ENCODE measurements at regions not wholly inside any gene's neighbourhood (a gene's known extent, or its start where the extent isn't known, plus 50 kb on each side); places are given as distances from the start of the nearest gene placed in this dataset.
"Not testable (repeated sequence)": the region's sequence is repeated elsewhere in the genome, so short reads cannot be mapped to it uniquely, and the experiment has no call there.

- not testable (repeated sequence) for DNase-seq
Measured at GRCh38 chrX:71822314-71822713, 59.2 kb downstream of the CXorf49B start.

GRCh38 chrX:71823391-71824057, 60.4 kb downstream of the CXorf49B start:
- DNase-seq: no peak

- no peak for DNase-seq
Measured at GRCh38 chrX:71828086-71828485, 64.9 kb downstream of the CXorf49B start.

- not testable (repeated sequence) for DNase-seq
Measured at GRCh38 chrX:71838092-71838491, 72.6 kb upstream of the NHSL2 start.

GRCh38 chrX:71846429-71846828, 64.2 kb upstream of the NHSL2 start:
- DNase-seq: no peak

- DNase-seq: no peak
Measured at GRCh38 chrX:71852182-71852581, 58.5 kb upstream of the NHSL2 start.

GRCh38 chrX:71859637-71860036, 51.0 kb upstream of the NHSL2 start:
- peak in 1 of 2 donors; percentile 38 for DNase-seq
